GM18951 (cell line): ENCODE measurements at regions not wholly inside any gene's neighbourhood (a gene's known extent, or its start where the extent isn't known, plus 50 kb on each side); places are given as distances from the start of the nearest gene placed in this dataset.

ENCODE experiments used
- POLR2A ChIP-seq: IDR thresholded peaks from 4 replicates; pipeline ENCODE4 v1.6.1; 2011; ENCODE audit warnings: mild to moderate bottlenecking; ENCODE audit not compliant: insufficient read length, insufficient read depth; ENCODE audit errors: extremely low read depth
- in situ Hi-C: fragments of 300-500 bp; cut with MboI; formaldehyde crosslinking; loops from one replicate; pipeline ENCODE4 v1.12.0; 2022; ENCODE audit warnings: low sequenced_read_pairs, mixed read lengths, inconsistent platforms; ENCODE audit not compliant: unreplicated experiment

- TF ChIP-seq POLR2A = no peak
- in situ Hi-C loops = no loop called here
These were observed 166.2 kb upstream of the FAM3C start for GRCh38 chr7:121562259-121562658.

DNA sequence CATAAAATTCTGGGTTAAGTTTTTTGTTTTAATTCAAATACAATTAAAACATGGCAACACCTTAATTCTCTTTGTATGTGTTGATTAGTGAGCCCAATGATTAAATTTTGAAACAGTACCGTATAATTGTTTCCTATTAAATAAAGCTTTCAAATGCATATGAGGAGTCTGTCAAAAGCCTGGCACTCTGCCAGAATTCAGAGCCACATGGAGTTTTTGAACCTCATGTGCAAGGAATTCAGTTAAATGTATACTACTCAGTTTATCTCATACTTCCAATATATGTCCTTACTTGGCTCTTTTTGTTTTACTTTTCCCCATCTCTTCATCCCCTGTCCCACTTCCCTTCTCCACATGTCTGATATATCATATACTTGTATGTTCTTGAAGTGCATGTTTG, 165.6 kb upstream of the FAM3C start:
- in situ Hi-C loops = no loop called here
- TF ChIP-seq POLR2A = no peak

DNA sequence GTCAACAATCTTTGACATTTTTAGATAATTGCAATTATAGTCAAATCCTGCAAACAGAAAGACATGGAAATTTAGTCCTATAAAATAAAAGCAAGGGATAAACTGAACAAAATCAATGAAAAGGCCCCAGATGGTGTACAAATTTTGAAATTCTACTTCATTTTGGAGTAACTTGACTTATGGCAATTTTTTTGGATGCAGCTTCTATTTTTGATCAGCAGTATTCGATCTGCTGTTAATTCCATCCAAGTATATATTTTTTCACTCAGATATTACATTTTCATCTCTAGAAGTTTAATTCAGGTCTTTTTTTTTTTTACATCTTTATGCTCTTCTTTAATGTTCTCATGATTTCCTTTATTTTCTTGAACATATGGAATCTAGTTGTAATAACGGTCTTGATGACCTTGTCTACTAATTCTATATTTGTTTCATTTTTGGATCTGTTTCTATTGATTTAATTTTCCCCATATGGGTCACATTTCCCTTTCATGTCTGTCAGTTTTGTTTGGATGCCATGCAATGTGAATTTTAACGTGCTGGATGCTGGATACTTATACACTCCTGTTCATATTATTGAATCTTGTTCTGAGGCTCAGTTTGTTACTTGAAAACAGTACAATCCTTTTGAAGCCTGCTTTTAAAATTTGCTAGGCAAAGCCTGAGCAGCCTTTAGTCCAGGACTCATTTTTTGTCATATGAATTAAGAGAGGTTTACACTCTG, 164.3 kb upstream of the FAM3C start:
- TF ChIP-seq POLR2A = no peak
- in situ Hi-C loops = no loop called here

DNA sequence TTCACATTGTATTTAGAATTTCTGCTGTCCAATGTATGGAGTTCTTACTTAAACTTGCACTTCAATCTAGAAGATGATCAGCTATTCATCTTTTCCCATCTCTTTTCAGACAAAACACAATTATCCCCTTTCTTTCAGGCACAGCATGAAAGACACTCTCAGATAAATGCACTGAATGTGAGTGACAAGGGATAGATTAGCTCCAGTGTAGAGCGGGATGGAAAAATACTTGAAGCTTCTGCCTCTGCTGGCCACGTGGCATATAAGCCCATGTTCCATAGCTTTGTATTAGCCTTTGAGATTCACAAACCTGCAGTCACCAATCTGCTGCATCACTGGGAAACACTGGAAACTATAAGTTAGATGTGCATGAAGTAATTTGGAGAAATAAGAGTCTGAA, 162.2 kb upstream of the FAM3C start:
- in situ Hi-C loops = no loop called here
- TF ChIP-seq POLR2A = no peak

- in situ Hi-C loops = no loop called here
- TF ChIP-seq POLR2A = no peak
These were observed 161.2 kb upstream of the FAM3C start for GRCh38 chr7:121557034-121557892.

DNA sequence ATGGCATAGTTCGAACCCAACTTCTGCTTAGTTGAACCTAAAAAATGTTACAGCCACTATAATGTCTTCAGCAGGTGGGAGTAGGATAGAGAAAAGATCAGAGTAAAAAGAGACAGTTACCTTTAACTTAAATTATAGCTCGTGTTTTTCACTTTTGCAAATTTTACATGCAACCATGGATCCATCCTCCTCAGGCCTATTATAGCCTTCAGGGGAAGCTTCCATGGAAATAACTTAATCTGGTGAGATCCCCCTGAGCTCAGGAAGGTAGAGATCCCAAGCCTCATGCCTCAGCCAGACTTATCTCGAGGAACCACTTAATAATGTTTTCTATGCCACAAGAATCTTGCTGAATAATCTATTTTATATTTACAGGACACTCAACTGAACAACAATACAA, 159.4 kb upstream of the FAM3C start:
- no peak for TF ChIP-seq POLR2A
- in situ Hi-C loops = no loop called here

GRCh38 chr7:121547544-121548092, 151.5 kb upstream of the FAM3C start:
- in situ Hi-C loops = loop anchor here (5.0 to 25.0 kb wide), 2 partner anchors 180 to 410 kb away; no protein-coding TSS in a partner anchor

DNA sequence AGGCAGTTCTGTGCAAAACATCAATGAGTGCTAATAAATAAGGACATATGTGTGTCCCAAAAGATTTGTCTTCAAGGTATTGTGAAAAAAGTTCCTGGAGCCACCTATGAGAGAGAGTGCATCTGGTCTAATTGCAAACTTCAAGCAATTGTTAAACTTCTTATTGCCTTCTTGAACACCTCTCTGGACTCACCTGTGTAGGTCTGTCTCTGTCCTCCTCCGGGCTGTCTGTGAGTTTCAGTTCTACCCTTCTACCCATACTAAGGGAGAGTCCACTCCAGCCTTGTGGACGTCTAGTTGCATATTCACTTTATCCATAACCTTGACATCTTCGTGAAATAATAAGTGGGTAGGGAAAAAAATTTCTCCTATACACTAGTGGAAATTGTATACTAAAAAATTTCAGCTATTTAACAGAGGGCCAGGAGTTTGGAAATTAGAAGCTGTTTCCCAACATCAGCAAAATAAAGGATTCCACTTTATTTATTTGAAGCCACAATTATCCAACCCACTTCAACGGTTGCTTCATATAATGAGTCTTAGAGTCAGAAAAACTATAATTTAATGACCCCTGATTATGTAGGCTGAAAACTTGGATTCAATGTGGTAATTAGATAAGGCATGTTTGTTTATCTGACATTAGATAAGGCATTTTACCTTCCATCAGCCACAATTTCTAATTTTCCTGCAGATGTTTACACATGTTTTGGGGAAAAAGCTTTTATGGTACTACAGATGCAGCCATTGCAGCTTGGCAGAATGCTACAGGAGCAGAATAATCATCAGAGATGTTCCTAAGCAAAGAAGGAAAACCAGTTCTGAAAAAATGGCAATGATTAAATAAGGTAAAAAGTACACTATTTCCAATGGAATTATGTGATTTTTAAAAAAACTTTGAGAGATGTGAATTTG, 150.8 kb upstream of the FAM3C start:
- in situ Hi-C loops = loop anchor here (5.0 to 25.0 kb wide), 2 partner anchors 180 to 410 kb away; no protein-coding TSS in a partner anchor
- no peak for TF ChIP-seq POLR2A

More at GRCh38 chr7:121547544-121548092, 151.5 kb upstream of the FAM3C start:
- TF ChIP-seq POLR2A = no peak

DNA sequence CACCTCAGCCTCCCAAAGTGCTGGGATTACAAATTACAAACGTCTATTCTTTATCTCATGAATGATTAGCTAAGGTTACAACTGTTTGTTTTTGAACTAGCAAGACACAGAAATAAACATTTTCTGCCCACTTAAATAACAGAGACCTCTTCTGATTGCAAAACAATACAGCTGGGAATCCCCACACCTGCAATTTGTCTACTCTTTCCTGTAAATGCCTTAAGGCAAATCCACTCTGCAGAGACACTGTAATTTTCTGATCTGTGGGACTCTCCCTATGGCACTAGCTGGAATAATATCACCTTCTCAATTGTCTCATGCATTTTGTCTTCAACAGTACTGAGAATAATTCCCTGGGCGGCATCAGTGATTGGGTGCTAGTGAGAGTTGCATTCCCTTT, 149.3 kb upstream of the FAM3C start:
- no peak for TF ChIP-seq POLR2A
- in situ Hi-C loops = loop anchor here (5.0 to 25.0 kb wide), 2 partner anchors 178 to 408 kb away; no protein-coding TSS in a partner anchor

DNA sequence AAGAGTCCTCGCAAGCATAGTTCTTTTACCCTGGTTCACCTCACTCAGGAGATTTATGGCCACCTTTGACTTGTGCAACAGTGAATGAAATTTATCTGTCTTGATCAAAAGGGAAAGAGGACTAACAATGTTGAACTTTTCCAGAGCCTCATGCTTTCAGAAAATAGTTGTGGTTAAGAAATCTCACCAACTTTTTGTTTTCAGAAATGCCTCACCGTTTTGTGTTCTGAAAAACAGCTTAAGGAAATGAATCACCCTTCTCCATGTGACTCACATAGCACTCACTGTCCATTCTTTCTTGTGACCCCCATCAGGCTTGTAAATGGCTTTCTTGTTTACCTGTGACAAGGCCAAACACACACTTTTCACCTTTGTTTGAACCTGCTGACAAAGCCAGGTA, 148.6 kb upstream of the FAM3C start:
- in situ Hi-C loops = loop anchor here (5.0 to 25.0 kb wide), 2 partner anchors 177 to 407 kb away; no protein-coding TSS in a partner anchor
- TF ChIP-seq POLR2A = no peak

GRCh38 chr7:121544238-121544637, 148.1 kb upstream of the FAM3C start:
- no peak for TF ChIP-seq POLR2A
- in situ Hi-C loops = loop anchor here (25.0 kb wide), 1 partner anchor 407 kb away; no protein-coding TSS in a partner anchor

DNA sequence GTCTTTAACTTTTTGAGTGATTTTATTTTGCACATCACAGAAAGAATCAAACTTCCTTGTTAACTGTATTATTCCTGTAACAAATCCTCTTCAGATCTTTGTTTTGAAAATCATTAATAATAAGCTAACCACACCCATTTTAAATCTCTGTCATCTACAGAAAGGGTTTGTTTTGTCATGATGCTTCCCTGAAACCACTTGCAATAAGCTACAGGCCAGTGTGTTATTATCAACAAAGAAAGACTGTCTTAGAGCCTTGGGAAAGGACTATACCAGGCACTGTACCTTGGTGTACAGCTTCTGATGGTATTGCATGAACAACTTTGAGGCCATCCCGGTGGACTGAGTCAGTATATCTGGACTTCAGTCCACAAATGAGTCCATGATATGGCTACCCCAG, 145.3 kb upstream of the FAM3C start:
- in situ Hi-C loops = loop anchor here (25.0 kb wide), 1 partner anchor 404 kb away; no protein-coding TSS in a partner anchor
- TF ChIP-seq POLR2A = no peak
